ENCODE measurements at regions not wholly inside any gene's neighbourhood (a gene's known extent, or its start where the extent isn't known, plus 50 kb on each side); places are given as distances from the start of the nearest gene placed in this dataset.
"Not testable (repeated sequence)": the region's sequence is repeated elsewhere in the genome, so short reads cannot be mapped to it uniquely, and the experiment has no call there.

GRCh38 chrX:3914813-3915212 is 201.4 kb upstream of the PRKX start:
- not testable (repeated sequence) for ATAC-seq (ENCODE audit: low read depth); H3K4me1 Mint-ChIP-seq; H3K27ac Mint-ChIP-seq; H3K36me3 Mint-ChIP-seq; H3K4me3 Mint-ChIP-seq; DNase-seq (ENCODE audit: low spot score in 2 of 2); H3K27me3 Mint-ChIP-seq; H3K9me3 Mint-ChIP-seq

GRCh38 chrX:3914059-3914458 is 200.6 kb upstream of the PRKX start:
- not testable (repeated sequence) for H3K27me3 Mint-ChIP-seq; H3K4me1 Mint-ChIP-seq; ATAC-seq (ENCODE audit: low read depth); H3K9me3 Mint-ChIP-seq; H3K36me3 Mint-ChIP-seq; H3K4me3 Mint-ChIP-seq; H3K27ac Mint-ChIP-seq; DNase-seq (ENCODE audit: low spot score in 2 of 2)

- H3K27me3 Mint-ChIP-seq; H3K27ac Mint-ChIP-seq; DNase-seq (ENCODE audit: low spot score in 2 of 2); H3K36me3 Mint-ChIP-seq; H3K4me3 Mint-ChIP-seq; ATAC-seq (ENCODE audit: low read depth); H3K4me1 Mint-ChIP-seq; H3K9me3 Mint-ChIP-seq: not testable (repeated sequence)
Measured at GRCh38 chrX:3911012-3911411, 197.6 kb upstream of the PRKX start.

- not testable (repeated sequence) for ATAC-seq (ENCODE audit: low read depth); DNase-seq (ENCODE audit: low spot score in 2 of 2); H3K4me1 Mint-ChIP-seq
Measured at GRCh38 chrX:3910611-3911010, 197.2 kb upstream of the PRKX start.

GRCh38 chrX:3905522-3906258 is 192.2 kb upstream of the PRKX start:
- H3K27ac Mint-ChIP-seq; DNase-seq (ENCODE audit: low spot score in 2 of 2); H3K4me1 Mint-ChIP-seq; H3K9me3 Mint-ChIP-seq; H3K36me3 Mint-ChIP-seq; H3K4me3 Mint-ChIP-seq; H3K27me3 Mint-ChIP-seq; ATAC-seq (ENCODE audit: low read depth): not testable (repeated sequence)

More at GRCh38 chrX:3910611-3911010, 197.2 kb upstream of the PRKX start:
- H3K36me3 Mint-ChIP-seq, H3K27ac Mint-ChIP-seq, H3K27me3 Mint-ChIP-seq, H3K9me3 Mint-ChIP-seq, H3K4me3 Mint-ChIP-seq: not testable (repeated sequence)

GRCh38 chrX:3902222-3902621 is 188.8 kb upstream of the PRKX start:
- H3K9me3 Mint-ChIP-seq; ATAC-seq (ENCODE audit: low read depth); H3K36me3 Mint-ChIP-seq; H3K27me3 Mint-ChIP-seq; H3K4me1 Mint-ChIP-seq; DNase-seq (ENCODE audit: low spot score in 2 of 2); H3K4me3 Mint-ChIP-seq; H3K27ac Mint-ChIP-seq: not testable (repeated sequence)

- H3K27ac Mint-ChIP-seq; DNase-seq (ENCODE audit: low spot score in 2 of 2); H3K27me3 Mint-ChIP-seq; H3K4me1 Mint-ChIP-seq; H3K4me3 Mint-ChIP-seq; H3K9me3 Mint-ChIP-seq; H3K36me3 Mint-ChIP-seq; ATAC-seq (ENCODE audit: low read depth): not testable (repeated sequence)
Measured at GRCh38 chrX:3896755-3897154, 183.3 kb upstream of the PRKX start.

- not testable (repeated sequence) for H3K9me3 Mint-ChIP-seq; H3K27me3 Mint-ChIP-seq; H3K27ac Mint-ChIP-seq; ATAC-seq (ENCODE audit: low read depth); H3K36me3 Mint-ChIP-seq; H3K4me1 Mint-ChIP-seq
- peak overlapping the region; percentile 34 for H3K4me3 Mint-ChIP-seq
- DNase-seq (ENCODE audit: low spot score in 2 of 2), result peak in 1 of 2 donors; percentile 3
Measured at GRCh38 chrX:3882553-3882920, 169.1 kb upstream of the PRKX start.

- not testable (repeated sequence) for H3K27me3 Mint-ChIP-seq; DNase-seq (ENCODE audit: low spot score in 2 of 2); H3K27ac Mint-ChIP-seq; H3K4me1 Mint-ChIP-seq; H3K9me3 Mint-ChIP-seq; H3K36me3 Mint-ChIP-seq; H3K4me3 Mint-ChIP-seq
- ATAC-seq (ENCODE audit: low read depth), result peak; percentile 96
Measured at GRCh38 chrX:3881898-3882552, 168.6 kb upstream of the PRKX start.

GRCh38 chrX:3881255-3881895 is 167.9 kb upstream of the PRKX start:
- not testable (repeated sequence) for H3K9me3 Mint-ChIP-seq; H3K4me1 Mint-ChIP-seq; H3K27me3 Mint-ChIP-seq; DNase-seq (ENCODE audit: low spot score in 2 of 2); H3K4me3 Mint-ChIP-seq; H3K36me3 Mint-ChIP-seq; ATAC-seq (ENCODE audit: low read depth); H3K27ac Mint-ChIP-seq

- not testable (repeated sequence) for H3K9me3 Mint-ChIP-seq; H3K27me3 Mint-ChIP-seq; H3K36me3 Mint-ChIP-seq; H3K27ac Mint-ChIP-seq; H3K4me3 Mint-ChIP-seq; H3K4me1 Mint-ChIP-seq; ATAC-seq (ENCODE audit: low read depth); DNase-seq (ENCODE audit: low spot score in 2 of 2)
Measured at GRCh38 chrX:3876393-3876792, 162.9 kb upstream of the PRKX start.

- not testable (repeated sequence) for H3K9me3 Mint-ChIP-seq; ATAC-seq (ENCODE audit: low read depth); H3K4me1 Mint-ChIP-seq; DNase-seq (ENCODE audit: low spot score in 2 of 2); H3K36me3 Mint-ChIP-seq; H3K4me3 Mint-ChIP-seq; H3K27me3 Mint-ChIP-seq; H3K27ac Mint-ChIP-seq
Measured at GRCh38 chrX:3875638-3876037, 162.2 kb upstream of the PRKX start.

- not testable (repeated sequence) for ATAC-seq (ENCODE audit: low read depth); H3K27ac Mint-ChIP-seq; H3K4me3 Mint-ChIP-seq; H3K36me3 Mint-ChIP-seq; H3K9me3 Mint-ChIP-seq; H3K4me1 Mint-ChIP-seq; H3K27me3 Mint-ChIP-seq; DNase-seq (ENCODE audit: low spot score in 2 of 2)
Measured at GRCh38 chrX:3872226-3872879, 158.9 kb upstream of the PRKX start.

- not testable (repeated sequence) for DNase-seq (ENCODE audit: low spot score in 2 of 2); H3K27ac Mint-ChIP-seq; H3K9me3 Mint-ChIP-seq; H3K36me3 Mint-ChIP-seq; H3K4me3 Mint-ChIP-seq; H3K4me1 Mint-ChIP-seq; ATAC-seq (ENCODE audit: low read depth); H3K27me3 Mint-ChIP-seq
Measured at GRCh38 chrX:3867067-3867831, 153.8 kb upstream of the PRKX start.
